ENCODE measurements at regions not wholly inside any gene's neighbourhood (a gene's known extent, or its start where the extent isn't known, plus 50 kb on each side); places are given as distances from the start of the nearest gene placed in this dataset.

DNA sequence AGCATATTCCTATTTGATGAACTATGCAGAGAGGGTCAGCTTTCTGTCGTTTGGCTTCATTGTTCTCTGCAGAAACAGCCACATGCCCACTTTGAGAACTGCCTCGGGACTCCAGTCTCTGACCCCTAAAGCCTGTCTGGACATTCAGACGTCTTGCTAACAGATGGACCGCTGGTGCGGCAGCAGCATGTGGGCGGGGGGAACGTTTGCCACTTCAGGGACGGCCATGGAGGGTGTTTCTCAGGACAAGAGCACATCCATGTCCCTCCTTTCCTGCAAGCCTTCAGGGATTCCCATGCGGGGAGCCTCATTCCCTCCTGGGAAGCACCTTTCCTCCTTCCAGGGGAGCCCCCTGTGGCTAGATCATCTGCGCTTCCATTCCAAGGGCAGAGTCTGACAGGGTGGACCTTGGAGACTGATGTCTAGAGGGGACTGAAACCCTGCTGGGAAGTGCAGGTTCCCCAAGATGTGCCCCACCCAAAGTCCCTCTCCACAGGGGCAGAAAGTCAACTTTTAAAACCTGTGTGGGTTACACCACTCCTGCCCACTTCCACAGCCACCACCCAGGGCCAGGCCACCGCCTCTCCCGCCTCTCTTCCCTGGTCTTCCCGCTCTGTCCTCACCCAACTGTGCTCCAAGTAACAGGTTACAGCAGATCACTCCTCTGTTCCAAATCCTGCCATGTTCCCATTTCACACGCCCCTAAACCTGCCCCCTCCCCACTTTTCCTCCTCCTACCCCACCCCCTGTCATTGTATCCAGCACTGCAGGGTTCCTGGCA, 94.8 kb upstream of the PMEPA1 start:
- Histone ChIP-seq H3K4me3 (ENCODE audit: insufficient read depth, low read depth, low read length) (no peak overlapping the region), H3K27ac (ENCODE audit: insufficient read depth, low read depth, low read length, poor library complexity, severe bottlenecking) (no peak overlapping the region), H3K9me3 (ENCODE audit: control insufficient read depth, low read length) (no peaks in the 10 kb centered on the region), H3K36me3 (ENCODE audit: control insufficient read depth, insufficient read depth, low read length) (no peaks in the 10 kb centered on the region), H3K27me3 (ENCODE audit: control insufficient read depth, insufficient read depth, low read length, poor library complexity, severe bottlenecking) (no peaks in the 10 kb centered on the region), H3K4me1 (ENCODE audit: control insufficient read depth, insufficient read depth, low read length) (peaks cover 7% of the 10 kb centered on the region)
- WGBS, 2 experiments = 84 to 85% methylated on average over 14 of the region's 14 CpGs

GRCh38 chr20:57803508-57804005, 93.7 kb upstream of the PMEPA1 start:
- H3K36me3 ChIP-seq (ENCODE audit: control insufficient read depth, insufficient read depth, low read length) = no peaks in the 10 kb centered on the region
- no peak overlapping the region for H3K27ac ChIP-seq (ENCODE audit: insufficient read depth, low read depth, low read length, poor library complexity, severe bottlenecking)
- no peak overlapping the region for H3K4me3 ChIP-seq (ENCODE audit: insufficient read depth, low read depth, low read length)
- 86 to 89% methylated on average over 10 of the region's 10 CpGs for WGBS, 2 experiments
- no peaks in the 10 kb centered on the region for H3K27me3 ChIP-seq (ENCODE audit: control insufficient read depth, insufficient read depth, low read length, poor library complexity, severe bottlenecking)
- H3K9me3 ChIP-seq (ENCODE audit: control insufficient read depth, low read length) = no peaks in the 10 kb centered on the region
- H3K4me1 ChIP-seq (ENCODE audit: control insufficient read depth, insufficient read depth, low read length) = peaks cover 7% of the 10 kb centered on the region

- no peaks in the 10 kb centered on the region for H3K9me3 ChIP-seq (ENCODE audit: control insufficient read depth, low read length)
- no peaks in the 10 kb centered on the region for H3K36me3 ChIP-seq (ENCODE audit: control insufficient read depth, insufficient read depth, low read length)
- no peak overlapping the region for H3K4me3 ChIP-seq (ENCODE audit: insufficient read depth, low read depth, low read length)
- no peaks in the 10 kb centered on the region for H3K27me3 ChIP-seq (ENCODE audit: control insufficient read depth, insufficient read depth, low read length, poor library complexity, severe bottlenecking)
- WGBS, 2 experiments = 88 to 89% methylated on average over 12 of the region's 12 CpGs
- H3K27ac ChIP-seq (ENCODE audit: insufficient read depth, low read depth, low read length, poor library complexity, severe bottlenecking) = no peak overlapping the region
- H3K4me1 ChIP-seq (ENCODE audit: control insufficient read depth, insufficient read depth, low read length) = peaks cover 7% of the 10 kb centered on the region
Observed at GRCh38 chr20:57802765-57803507, 93.1 kb upstream of the PMEPA1 start.

DNA sequence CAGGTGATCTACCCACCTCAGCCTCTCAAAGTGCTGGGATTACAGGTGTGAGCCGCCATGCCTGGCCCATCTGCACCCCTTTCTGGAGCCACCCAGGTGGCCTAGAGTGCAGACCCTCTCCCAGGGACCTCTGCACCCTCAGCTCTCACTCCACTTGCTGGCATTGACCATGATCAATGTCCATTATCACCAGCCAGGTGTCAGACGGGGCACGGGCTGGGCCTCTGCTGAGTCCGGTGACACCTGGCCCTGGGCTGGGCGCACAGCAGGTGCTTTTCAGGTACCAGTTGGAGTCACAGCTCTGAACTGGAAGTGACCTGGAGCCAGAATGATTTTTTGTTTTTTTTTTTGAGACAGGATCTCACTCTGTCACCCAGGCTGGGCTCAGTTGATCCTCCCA, 91.8 kb upstream of the PMEPA1 start:
- WGBS, 2 experiments = 76% methylated on average over 5 of the region's 5 CpGs
- Histone ChIP-seq H3K27ac (ENCODE audit: insufficient read depth, low read depth, low read length, poor library complexity, severe bottlenecking) (no peak overlapping the region), H3K4me3 (ENCODE audit: insufficient read depth, low read depth, low read length) (no peak overlapping the region), H3K27me3 (ENCODE audit: control insufficient read depth, insufficient read depth, low read length, poor library complexity, severe bottlenecking) (no peaks in the 10 kb centered on the region), H3K4me1 (ENCODE audit: control insufficient read depth, insufficient read depth, low read length) (peaks cover 7% of the 10 kb centered on the region), H3K36me3 (ENCODE audit: control insufficient read depth, insufficient read depth, low read length) (no peaks in the 10 kb centered on the region), H3K9me3 (ENCODE audit: control insufficient read depth, low read length) (no peaks in the 10 kb centered on the region)

DNA sequence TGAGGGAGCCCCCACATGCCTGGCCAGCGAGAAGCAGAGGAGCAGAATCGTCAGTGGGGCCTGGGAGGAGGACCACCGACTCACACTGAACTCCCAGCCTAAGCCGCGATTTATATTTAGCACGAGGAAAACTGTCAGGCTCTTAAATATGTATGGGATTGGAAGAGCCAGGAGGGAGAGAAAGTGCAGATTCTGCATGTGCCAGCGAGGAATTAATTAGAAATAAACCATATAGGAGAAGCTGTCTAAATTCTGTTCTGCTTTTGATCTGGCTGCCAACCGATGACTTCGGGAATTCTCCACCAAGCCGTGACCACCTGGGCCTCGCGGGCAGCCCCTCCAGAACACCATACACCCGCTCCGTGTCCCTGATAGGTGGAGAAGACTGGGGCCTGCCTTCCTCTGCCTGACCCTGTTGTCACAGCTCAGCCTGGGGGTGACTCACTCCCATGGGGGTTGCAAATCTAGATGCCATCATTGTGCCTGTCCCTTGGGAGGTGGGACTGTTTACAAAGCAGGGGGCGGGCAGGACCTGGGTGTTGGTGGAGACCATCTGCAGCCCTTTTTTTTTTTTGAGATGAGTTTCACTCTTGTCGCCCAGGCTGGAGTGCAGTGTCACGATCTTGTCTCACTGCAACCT, 91.1 kb upstream of the PMEPA1 start:
- H3K4me1 ChIP-seq (ENCODE audit: control insufficient read depth, insufficient read depth, low read length) = peaks cover 7% of the 10 kb centered on the region
- H3K27ac ChIP-seq (ENCODE audit: insufficient read depth, low read depth, low read length, poor library complexity, severe bottlenecking) = no peak overlapping the region
- H3K9me3 ChIP-seq (ENCODE audit: control insufficient read depth, low read length) = no peaks in the 10 kb centered on the region
- H3K4me3 ChIP-seq (ENCODE audit: insufficient read depth, low read depth, low read length) = no peak overlapping the region
- no peaks in the 10 kb centered on the region for H3K36me3 ChIP-seq (ENCODE audit: control insufficient read depth, insufficient read depth, low read length)
- 88 to 92% methylated on average over 17 of the region's 17 CpGs for WGBS, 2 experiments
- H3K27me3 ChIP-seq (ENCODE audit: control insufficient read depth, insufficient read depth, low read length, poor library complexity, severe bottlenecking) = no peaks in the 10 kb centered on the region

DNA sequence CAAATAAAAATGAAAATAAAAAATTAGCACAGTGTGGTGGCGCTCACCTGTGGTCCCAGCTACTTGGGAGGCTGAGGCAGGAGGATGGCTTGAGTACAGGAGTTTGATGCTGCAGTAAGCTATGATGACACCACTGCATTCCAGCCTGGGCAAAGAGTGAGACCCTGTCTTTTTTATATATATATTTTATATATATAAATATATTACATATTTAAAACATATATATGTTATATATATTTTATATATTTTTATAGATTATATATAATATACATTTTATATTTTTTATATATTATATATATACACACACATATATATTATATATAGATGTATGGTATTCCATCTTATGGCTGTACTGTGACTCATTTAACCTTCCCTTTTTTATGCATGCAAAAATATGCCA, 87.6 kb upstream of the PMEPA1 start:
- Histone ChIP-seq H3K4me1 (ENCODE audit: control insufficient read depth, insufficient read depth, low read length) (no peaks in the 10 kb centered on the region), H3K4me3 (ENCODE audit: insufficient read depth, low read depth, low read length) (no peak overlapping the region), H3K27me3 (ENCODE audit: control insufficient read depth, insufficient read depth, low read length, poor library complexity, severe bottlenecking) (no peaks in the 10 kb centered on the region), H3K36me3 (ENCODE audit: control insufficient read depth, insufficient read depth, low read length) (no peaks in the 10 kb centered on the region), H3K9me3 (ENCODE audit: control insufficient read depth, low read length) (no peaks in the 10 kb centered on the region), H3K27ac (ENCODE audit: insufficient read depth, low read depth, low read length, poor library complexity, severe bottlenecking) (no peak overlapping the region)
- WGBS, 2 experiments = 83 to 94% methylated on average over 1 of the region's 1 CpG

DNA sequence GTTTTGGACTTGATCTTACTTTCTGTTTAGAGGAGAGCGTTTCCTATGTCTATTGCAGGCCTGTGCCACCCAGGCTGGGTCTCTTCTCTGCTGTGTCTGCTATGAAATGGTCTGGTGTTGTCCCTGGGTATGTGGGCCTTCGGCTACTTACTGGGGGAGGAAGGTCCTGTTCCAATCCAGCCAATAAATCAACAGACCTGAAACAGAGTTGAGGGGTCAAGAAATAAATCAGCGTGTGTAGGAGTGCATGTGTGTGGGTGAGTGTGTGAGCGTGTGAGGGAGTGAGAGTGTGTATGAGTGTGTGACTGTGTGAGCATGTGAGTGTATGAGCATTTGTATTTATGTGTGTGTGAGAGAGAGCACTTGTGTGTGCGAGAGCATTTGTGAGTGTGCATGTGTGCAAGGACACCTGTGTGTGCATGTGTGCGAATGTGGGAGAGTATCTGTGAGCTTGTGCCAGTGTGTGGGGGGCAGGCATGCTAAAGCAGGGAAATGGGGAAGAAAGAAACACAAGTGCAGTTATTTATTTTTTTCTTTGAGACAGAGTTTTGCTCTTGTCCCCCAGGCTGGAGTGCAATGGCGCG, 86.3 kb upstream of the PMEPA1 start:
- WGBS, 2 experiments = 79 to 83% methylated on average over 8 of the region's 8 CpGs
- no peak overlapping the region for H3K27ac ChIP-seq (ENCODE audit: insufficient read depth, low read depth, low read length, poor library complexity, severe bottlenecking)
- H3K9me3 ChIP-seq (ENCODE audit: control insufficient read depth, low read length) = no peaks in the 10 kb centered on the region
- H3K36me3 ChIP-seq (ENCODE audit: control insufficient read depth, insufficient read depth, low read length) = no peaks in the 10 kb centered on the region
- no peaks in the 10 kb centered on the region for H3K4me1 ChIP-seq (ENCODE audit: control insufficient read depth, insufficient read depth, low read length)
- no peaks in the 10 kb centered on the region for H3K27me3 ChIP-seq (ENCODE audit: control insufficient read depth, insufficient read depth, low read length, poor library complexity, severe bottlenecking)
- H3K4me3 ChIP-seq (ENCODE audit: insufficient read depth, low read depth, low read length) = no peak overlapping the region

DNA sequence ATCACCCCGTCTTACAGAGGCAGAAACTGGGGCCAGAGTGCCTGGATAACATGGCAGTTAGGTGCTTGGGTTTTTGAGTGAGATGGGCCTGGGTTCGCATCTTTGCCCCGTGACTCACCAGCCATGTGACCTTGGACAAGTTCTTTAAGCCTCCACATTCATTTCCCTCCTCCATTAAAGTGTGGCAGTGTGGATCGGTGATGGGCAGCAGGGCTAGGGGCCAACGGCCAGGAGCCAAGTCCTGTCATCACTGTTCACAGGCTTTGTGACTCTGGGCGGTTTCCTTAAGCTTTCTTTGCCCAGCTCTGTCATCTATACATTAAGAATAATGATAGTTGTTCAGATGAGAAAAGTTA, 85.5 kb upstream of the PMEPA1 start:
- Histone ChIP-seq H3K4me1 (ENCODE audit: control insufficient read depth, insufficient read depth, low read length) (no peaks in the 10 kb centered on the region), H3K9me3 (ENCODE audit: control insufficient read depth, low read length) (no peaks in the 10 kb centered on the region), H3K4me3 (ENCODE audit: insufficient read depth, low read depth, low read length) (no peak overlapping the region), H3K27me3 (ENCODE audit: control insufficient read depth, insufficient read depth, low read length, poor library complexity, severe bottlenecking) (no peaks in the 10 kb centered on the region), H3K36me3 (ENCODE audit: control insufficient read depth, insufficient read depth, low read length) (no peaks in the 10 kb centered on the region), H3K27ac (ENCODE audit: insufficient read depth, low read depth, low read length, poor library complexity, severe bottlenecking) (no peak overlapping the region)
- 84 to 90% methylated on average over 5 to 6 of the region's 6 CpGs for WGBS, 2 experiments

GRCh38 chr20:57794600-57795341, 85.0 kb upstream of the PMEPA1 start:
- H3K4me1 ChIP-seq (ENCODE audit: control insufficient read depth, insufficient read depth, low read length) = no peaks in the 10 kb centered on the region
- H3K36me3 ChIP-seq (ENCODE audit: control insufficient read depth, insufficient read depth, low read length) = no peaks in the 10 kb centered on the region
- H3K4me3 ChIP-seq (ENCODE audit: insufficient read depth, low read depth, low read length) = no peak overlapping the region
- H3K27me3 ChIP-seq (ENCODE audit: control insufficient read depth, insufficient read depth, low read length, poor library complexity, severe bottlenecking) = no peaks in the 10 kb centered on the region
- no peak overlapping the region for H3K27ac ChIP-seq (ENCODE audit: insufficient read depth, low read depth, low read length, poor library complexity, severe bottlenecking)
- no peaks in the 10 kb centered on the region for H3K9me3 ChIP-seq (ENCODE audit: control insufficient read depth, low read length)
- WGBS, 2 experiments = 87 to 89% methylated on average over 21 of the region's 21 CpGs

Measured in ectodermal cell (in vitro differentiated cells).